Epidermal melanocyte (primary cell): ENCODE measurements at regions not wholly inside any gene's neighbourhood (a gene's known extent, or its start where the extent isn't known, plus 50 kb on each side); places are given as distances from the start of the nearest gene placed in this dataset.

Source experiments
- DNase-seq: peaks from one replicate; pipeline ENCODE4 v3.0.0; 2011; ENCODE audit warnings: low spot score; ENCODE audit not compliant: insufficient read length

- DNase-seq: no peak
These were observed 176.0 kb downstream of the ESRRB start for GRCh38 chr14:76551906-76552305.

GRCh38 chr14:76564471-76565422 is 188.8 kb downstream of the ESRRB start:
- no peak for DNase-seq

- no peak for DNase-seq
These were observed 190.5 kb downstream of the ESRRB start for GRCh38 chr14:76566439-76566838.

- no peak for DNase-seq
These were observed 186.7 kb upstream of the VASH1 start for GRCh38 chr14:76574416-76575095.

- no peak for DNase-seq
These were observed 186.2 kb upstream of the VASH1 start for GRCh38 chr14:76575108-76575507.

- DNase-seq: no peak
These were observed 185.1 kb upstream of the VASH1 start for GRCh38 chr14:76576047-76576741.

- DNase-seq: no peak
These were observed 184.2 kb upstream of the VASH1 start for GRCh38 chr14:76577090-76577489.

- no peak for DNase-seq
These were observed 183.4 kb upstream of the VASH1 start for GRCh38 chr14:76577837-76578236.

GRCh38 chr14:76580399-76580798 is 180.9 kb upstream of the VASH1 start:
- no peak for DNase-seq

GRCh38 chr14:76580967-76581366 is 180.3 kb upstream of the VASH1 start:
- no peak for DNase-seq

GRCh38 chr14:76581592-76581991 is 179.7 kb upstream of the VASH1 start:
- no peak for DNase-seq

- DNase-seq: no peak
These were observed 178.8 kb upstream of the VASH1 start for GRCh38 chr14:76582447-76582846.

- no peak for DNase-seq
These were observed 178.1 kb upstream of the VASH1 start for GRCh38 chr14:76583174-76583573.

- DNase-seq: no peak
These were observed 177.5 kb upstream of the VASH1 start for GRCh38 chr14:76583805-76584204.

- DNase-seq: no peak
These were observed 177.0 kb upstream of the VASH1 start for GRCh38 chr14:76584271-76584702.

- no peak for DNase-seq
These were observed 175.7 kb upstream of the VASH1 start for GRCh38 chr14:76585616-76586015.

GRCh38 chr14:76589246-76589645 is 172.0 kb upstream of the VASH1 start:
- no peak for DNase-seq

GRCh38 chr14:76591266-76591665 is 170.0 kb upstream of the VASH1 start:
- no peak for DNase-seq

- no peak for DNase-seq
These were observed 166.0 kb upstream of the VASH1 start for GRCh38 chr14:76595266-76595665.

- no peak for DNase-seq
These were observed 163.9 kb upstream of the VASH1 start for GRCh38 chr14:76597387-76597786.

- DNase-seq: no peak
These were observed 162.1 kb upstream of the VASH1 start for GRCh38 chr14:76599141-76599540.
